ENCODE measurements at regions not wholly inside any gene's neighbourhood (a gene's known extent, or its start where the extent isn't known, plus 50 kb on each side); places are given as distances from the start of the nearest gene placed in this dataset.

GRCh38 chr7:81842361-81842760 lies 72.5 kb upstream of the HGF start:
- intact Hi-C loops (cut with micrococcal nuclease), result loop anchor here (5.0 to 10.0 kb wide), 2 partner anchors 35 to 68 kb away; partner anchors contain the start of gene HGF (in 2 of the 2)
- Histone ChIP-seq H3K27ac (ENCODE audit: low read depth in 1 of 2, low read length in 2 of 2) (no peak overlapping the region), H3K4me1 (ENCODE audit: control insufficient read depth in 1 of 2, insufficient read depth in 2 of 2, low read length in 2 of 2) (peaks cover 9 to 26% of the 10 kb centered on the region in 2 donors), H3K79me2 (ENCODE audit: insufficient read depth, low read length) (no peaks in the 10 kb centered on the region), H3K4me3 (replicated peaks in 1 of 3; ENCODE audit: low read depth in 2 of 3, low read length in 3 of 3) (no peak overlapping the region), H3K27me3 (ENCODE audit: control insufficient read depth in 2 of 2, insufficient read depth in 2 of 2, low read length in 2 of 2) (no peaks in the 10 kb centered on the region), H3K36me3 (replicated peaks in 1 of 2; ENCODE audit: control insufficient read depth in 1 of 2, insufficient read depth in 2 of 2, low read length in 2 of 2) (no peaks in the 10 kb centered on the region), H3K4me2 (replicated peaks; ENCODE audit: extremely low read depth, low read length, poor library complexity, severe bottlenecking) (no peak overlapping the region), H3K9me3 (replicated peaks in 1 of 2; ENCODE audit: control insufficient read depth in 1 of 2, insufficient read depth in 1 of 2, low read length in 2 of 2) (no peaks in the 10 kb centered on the region), H2AFZ (ENCODE audit: insufficient read depth, low read depth, low read length, poor library complexity, severe bottlenecking) (no peak overlapping the region), H3K9ac (ENCODE audit: insufficient read depth, low read length, poor library complexity, severe bottlenecking) (no peak overlapping the region), H4K20me1 (ENCODE audit: insufficient read depth, low read length) (no peaks in the 10 kb centered on the region)
- DNase-seq, result no peak
- H3K4me1 Mint-ChIP-seq, result peaks cover 32% of the 10 kb centered on the region
- H3K27me3 Mint-ChIP-seq (ENCODE audit: low read depth in 3 of 3), result no peaks in the 10 kb centered on the region
- no peak overlapping the region for H3K4me3 Mint-ChIP-seq
- no CpG with 5 or more reads among the region's 2 CpGs for WGBS (ENCODE audit: insufficient coverage)
- H3K27ac Mint-ChIP-seq, result no peak overlapping the region
- TF ChIP-seq, protein P1, sequence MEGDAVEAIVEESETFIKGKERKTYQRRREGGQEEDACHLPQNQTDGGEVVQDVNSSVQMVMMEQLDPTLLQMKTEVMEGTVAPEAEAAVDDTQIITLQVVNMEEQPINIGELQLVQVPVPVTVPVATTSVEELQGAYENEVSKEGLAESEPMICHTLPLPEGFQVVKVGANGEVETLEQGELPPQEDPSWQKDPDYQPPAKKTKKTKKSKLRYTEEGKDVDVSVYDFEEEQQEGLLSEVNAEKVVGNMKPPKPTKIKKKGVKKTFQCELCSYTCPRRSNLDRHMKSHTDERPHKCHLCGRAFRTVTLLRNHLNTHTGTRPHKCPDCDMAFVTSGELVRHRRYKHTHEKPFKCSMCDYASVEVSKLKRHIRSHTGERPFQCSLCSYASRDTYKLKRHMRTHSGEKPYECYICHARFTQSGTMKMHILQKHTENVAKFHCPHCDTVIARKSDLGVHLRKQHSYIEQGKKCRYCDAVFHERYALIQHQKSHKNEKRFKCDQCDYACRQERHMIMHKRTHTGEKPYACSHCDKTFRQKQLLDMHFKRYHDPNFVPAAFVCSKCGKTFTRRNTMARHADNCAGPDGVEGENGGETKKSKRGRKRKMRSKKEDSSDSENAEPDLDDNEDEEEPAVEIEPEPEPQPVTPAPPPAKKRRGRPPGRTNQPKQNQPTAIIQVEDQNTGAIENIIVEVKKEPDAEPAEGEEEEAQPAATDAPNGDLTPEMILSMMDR (IDR thresholded peaks at IDR 0.05), result no peak
- peaks cover 0 to 10% (median 3%) of the 10 kb centered on the region in 7 donors for H3K9me3 Mint-ChIP-seq
- H3K36me3 Mint-ChIP-seq, result no peaks in the 10 kb centered on the region

- H3K36me3 ChIP-seq (replicated peaks in 1 of 2; ENCODE audit: control insufficient read depth in 1 of 2, insufficient read depth in 2 of 2, low read length in 2 of 2), result no peaks in the 10 kb centered on the region
- H3K9me3 Mint-ChIP-seq, result peaks cover 0 to 10% (median 3%) of the 10 kb centered on the region in 7 donors
- H3K36me3 Mint-ChIP-seq, result no peaks in the 10 kb centered on the region
- H3K4me1 ChIP-seq (ENCODE audit: control insufficient read depth in 1 of 2, insufficient read depth in 2 of 2, low read length in 2 of 2), result peaks cover 0 to under 1% of the 10 kb centered on the region in 2 donors
- no peaks in the 10 kb centered on the region for H3K79me2 ChIP-seq (ENCODE audit: insufficient read depth, low read length)
- H3K4me1 Mint-ChIP-seq, result peaks cover 14% of the 10 kb centered on the region
- intact Hi-C loops (cut with micrococcal nuclease), result loop anchor here (5.0 to 10.0 kb wide), 2 partner anchors 33 to 65 kb away; partner anchors contain the start of gene HGF (in 2 of the 2)
- no peaks in the 10 kb centered on the region for H3K27me3 ChIP-seq (ENCODE audit: control insufficient read depth in 2 of 2, insufficient read depth in 2 of 2, low read length in 2 of 2)
- H3K4me3 Mint-ChIP-seq, result peak overlapping the region in 1 of 2 donors; percentile 24
- no peak overlapping the region for H3K9ac ChIP-seq (ENCODE audit: insufficient read depth, low read length, poor library complexity, severe bottlenecking)
- no peak overlapping the region for H3K4me2 ChIP-seq (replicated peaks; ENCODE audit: extremely low read depth, low read length, poor library complexity, severe bottlenecking)
- no peak overlapping the region for H3K4me3 ChIP-seq (replicated peaks in 1 of 3; ENCODE audit: low read depth in 2 of 3, low read length in 3 of 3)
- peak overlapping the region; percentile 43 to 81 (median 57) for H3K27ac Mint-ChIP-seq
- no peaks in the 10 kb centered on the region for H3K9me3 ChIP-seq (replicated peaks in 1 of 2; ENCODE audit: control insufficient read depth in 1 of 2, insufficient read depth in 1 of 2, low read length in 2 of 2)
- DNase-seq, result peak; percentile 30 to 43 (median 32)
- peak overlapping the region in 1 of 2 donors; percentile 3 for H3K27ac ChIP-seq (ENCODE audit: low read depth in 1 of 2, low read length in 2 of 2)
- no peaks in the 10 kb centered on the region for H3K27me3 Mint-ChIP-seq (ENCODE audit: low read depth in 3 of 3)
- TF ChIP-seq, protein P1 (IDR thresholded peaks at IDR 0.05), result no peak
- no peak overlapping the region for H2AFZ ChIP-seq (ENCODE audit: insufficient read depth, low read depth, low read length, poor library complexity, severe bottlenecking)
- H4K20me1 ChIP-seq (ENCODE audit: insufficient read depth, low read length), result no peaks in the 10 kb centered on the region
- WGBS (ENCODE audit: insufficient coverage), result no CpG with 5 or more reads among the region's 6 CpGs
Measured at GRCh38 chr7:81839708-81840369, 70.0 kb upstream of the HGF start.
